HCT116 (cell line): ENCODE measurements at regions not wholly inside any gene's neighbourhood (a gene's known extent, or its start where the extent isn't known, plus 50 kb on each side); places are given as distances from the start of the nearest gene placed in this dataset.

ENCODE experiments used
- ATAC-seq: fragments of 200-7000 bp; cut with Tn5 transposase; 2 replicates; pipeline ENCODE4 v1.9.1; 2020; ENCODE audit warnings: mild to moderate bottlenecking, moderate library complexity
- BruUV-seq: library from RNA; stranded (reverse); fragments of 400-500 nt; replicated peaks from 2 replicates; lab custom pipeline; 2021; lab: Mats Ljungman, UMichigan
- CTCF ChIA-PET: fragments of 300-600 bp; sonication (Branson Sonifier 250); formaldehyde crosslinking; loops from one replicate; lab custom pipeline; 2021; ENCODE audit warnings: antibody characterized with exemption; lab: Charles Lee
- POLR2A ChIA-PET: fragments of 300-600, 350-600 bp; sonication (Branson Sonifier 250); formaldehyde crosslinking; loops from one replicate; lab custom pipeline; 2021; ENCODE audit warnings: antibody characterized with exemption; lab: Charles Lee
- RAD21 ChIA-PET, 2 experiments: fragments of 300-600 bp; sonication (Branson Sonifier 250); formaldehyde crosslinking; loops; one replicate each; lab custom pipeline; 2023; ENCODE audit warnings: low total read pairs in 2 of 2; ENCODE audit not compliant: uncharacterized antibody in 2 of 2, unreplicated experiment in 2 of 2, low non-redundant PET in 1 of 2; lab: Charles Lee
- DNase-seq: peaks from one replicate; pipeline ENCODE4 v3.0.0-alpha.2; 2010; ENCODE audit warnings: low read depth, low spot score
- H2AFZ ChIP-seq: fragments of 200-600 bp; shearing (Covaris generic), sonication (generic); 2 replicates; pipeline ENCODE4 v1.6.1; 2017; ENCODE audit warnings: low read depth, mixed run types, mixed read lengths, antibody characterized with exemption, low read length; ENCODE audit not compliant: poor library complexity, severe bottlenecking
- H3K27ac ChIP-seq: 2 replicates; pipeline ENCODE4 v1.5.1; 2012; ENCODE audit warnings: low read depth, low read length
- H3K27me3 ChIP-seq: fragments of 200-600 bp; sonication (generic); 2 replicates; pipeline ENCODE4 v1.6.1; 2016; ENCODE audit warnings: mixed run types, low read length, mixed read lengths; ENCODE audit not compliant: insufficient read depth
- H3K36me3 ChIP-seq, 2 experiments: fragments of 200-500 bp in 1 of 2; fragments of 200-600 bp in 1 of 2; sonication (Bioruptor generic) in 1 of 2; sonication (generic) in 1 of 2; 2 replicates each; pipeline versions ENCODE4 v1.5.1 to v1.6.1; 2014 to 2016; ENCODE audit warnings: low read length in 2 of 2, inconsistent platforms in 1 of 2, mixed read lengths in 1 of 2, mixed run types in 1 of 2; ENCODE audit not compliant: insufficient read depth in 2 of 2, control insufficient read depth in 1 of 2
- H3K4me1 ChIP-seq, 2 experiments: fragments of 200-600 bp in 1 of 2; sonication (generic) in 1 of 2; 2 replicates each; pipeline versions ENCODE4 v1.5.1 to v1.6.1; 2012 to 2017; ENCODE audit warnings: low read length in 2 of 2, inconsistent platforms in 1 of 2, mild to moderate bottlenecking in 1 of 2, mixed read lengths in 1 of 2, mixed run types in 1 of 2, moderate library complexity in 1 of 2; ENCODE audit not compliant: insufficient read depth in 2 of 2, control insufficient read depth in 1 of 2
- H3K4me2 ChIP-seq: fragments of 200-600 bp; sonication (generic); 2 replicates; pipeline ENCODE4 v1.6.1; 2017; ENCODE audit warnings: mixed run types, low read length, mixed read lengths
- H3K4me3 ChIP-seq, 2 experiments: fragments of 200-600 bp in 1 of 2; sonication (generic) in 1 of 2; replicated peaks in 1 of 2; 2 replicates each; pipeline ENCODE4 v1.5.1; 2011 to 2016; ENCODE audit warnings: low read length in 2 of 2, control low read depth in 1 of 2, low read depth in 1 of 2, mild to moderate bottlenecking in 1 of 2, mixed read lengths in 1 of 2, mixed run types in 1 of 2
- H3K79me2 ChIP-seq: fragments of 200-600 bp; sonication (generic); 2 replicates; pipeline ENCODE4 v1.6.1; 2017; ENCODE audit warnings: mild to moderate bottlenecking, mixed run types, low read length, moderate library complexity, mixed read lengths; ENCODE audit not compliant: insufficient read depth
- H3K9ac ChIP-seq: fragments of 200-600 bp; sonication (generic); 2 replicates; pipeline ENCODE4 v1.6.1; 2016; ENCODE audit warnings: low read length, mixed read lengths
- H3K9me2 ChIP-seq: fragments of 200-600 bp; sonication (generic), shearing (Covaris generic); 2 replicates; pipeline ENCODE4 v1.6.1; 2017; ENCODE audit warnings: mixed run types, mild to moderate bottlenecking, moderate library complexity; ENCODE audit not compliant: insufficient read depth
- H3K9me3 ChIP-seq, 2 experiments: fragments of 200-500 bp in 1 of 2; fragments of 200-600 bp in 1 of 2; sonication (Bioruptor generic) in 1 of 2; sonication (generic) in 1 of 2; 2 replicates each; pipeline ENCODE4 v1.6.1; 2014 to 2017; ENCODE audit warnings: low read length in 2 of 2, mixed read lengths in 2 of 2, inconsistent platforms in 1 of 2, low read depth in 1 of 2, mild to moderate bottlenecking in 1 of 2, mixed run types in 1 of 2, moderate library complexity in 1 of 2; ENCODE audit not compliant: control insufficient read depth in 1 of 2, insufficient read depth in 1 of 2
- H4K20me1 ChIP-seq: fragments of 200-600 bp; sonication (generic), shearing (Covaris generic); 2 replicates; pipeline ENCODE4 v1.6.1; 2017; ENCODE audit warnings: mixed run types, mild to moderate bottlenecking, moderate library complexity; ENCODE audit not compliant: insufficient read depth
- ATF3 ChIP-seq: IDR thresholded peaks from 2 replicates; pipeline ENCODE4 v1.6.1; 2012
- CBX3 ChIP-seq: IDR thresholded peaks from 2 replicates; pipeline ENCODE4 v1.6.1; 2012; ENCODE audit warnings: low read depth
- CEBPB ChIP-seq: IDR thresholded peaks from 2 replicates; pipeline ENCODE4 v1.6.1; 2012; ENCODE audit warnings: low read depth
- CTCF ChIP-seq, 3 experiments: fragments of 200-600 bp in 1 of 3; sonication (generic) in 1 of 3; IDR thresholded peaks in 2 of 3; conservative IDR thresholded peaks in 1 of 3; 2 replicates each; pipeline ENCODE4 v1.5.1; 2012 to 2017; ENCODE audit warnings: low read depth in 2 of 3, low read length in 2 of 3, antibody characterized with exemption in 1 of 3, borderline replicate concordance in 1 of 3, control low read depth in 1 of 3, mild to moderate bottlenecking in 1 of 3, mixed read lengths in 1 of 3, mixed run types in 1 of 3, moderate library complexity in 1 of 3; ENCODE audit not compliant: insufficient read depth in 1 of 3
- EGR1 ChIP-seq: IDR thresholded peaks from 2 replicates; pipeline ENCODE4 v1.6.1; 2012; ENCODE audit warnings: low read depth
- ELF1 ChIP-seq: IDR thresholded peaks from 2 replicates; pipeline ENCODE4 v1.6.1; 2012; ENCODE audit warnings: low read depth, borderline replicate concordance
- EZH2 ChIP-seq: fragments of 200-600 bp; sonication (generic); IDR thresholded peaks from 2 replicates; pipeline ENCODE4 v1.6.1; 2017; ENCODE audit warnings: antibody characterized with exemption, mixed run types
- FOSL1 ChIP-seq: IDR thresholded peaks from 2 replicates; pipeline ENCODE4 v1.6.1; 2012; ENCODE audit warnings: low read depth
- MAX ChIP-seq: IDR thresholded peaks from 2 replicates; pipeline ENCODE4 v1.6.1; 2012
- POLR2A ChIP-seq: IDR thresholded peaks from 2 replicates; pipeline ENCODE4 v1.7.0; 2011; ENCODE audit warnings: borderline replicate concordance; ENCODE audit not compliant: insufficient read depth, insufficient read length; ENCODE audit errors: extremely low read depth
- POLR2AphosphoS5 ChIP-seq: IDR thresholded peaks from 2 replicates; pipeline ENCODE4 v1.6.1; 2011; ENCODE audit warnings: mild to moderate bottlenecking, low read depth, low read length, moderate library complexity
- RAD21 ChIP-seq: IDR thresholded peaks from 2 replicates; pipeline ENCODE4 v1.6.1; 2012; ENCODE audit warnings: low read depth, mild to moderate bottlenecking
- REST ChIP-seq: IDR thresholded peaks from 2 replicates; pipeline ENCODE4 v1.6.1; 2012; ENCODE audit warnings: low read depth
- SP1 ChIP-seq: IDR thresholded peaks from 2 replicates; pipeline ENCODE4 v1.6.1; 2012; ENCODE audit warnings: low read depth
- SRF ChIP-seq: IDR thresholded peaks from 2 replicates; pipeline ENCODE4 v1.6.1; 2012; ENCODE audit warnings: low read depth
- TCF7L2 ChIP-seq: IDR thresholded peaks from 2 replicates; pipeline ENCODE4 v1.7.0; 2011; ENCODE audit warnings: borderline replicate concordance, inconsistent platforms; ENCODE audit not compliant: insufficient read depth, insufficient read length; ENCODE audit errors: extremely low read depth
- ZBTB33 ChIP-seq: IDR thresholded peaks from 2 replicates; pipeline ENCODE4 v1.6.1; 2011; ENCODE audit warnings: mild to moderate bottlenecking, low read length, moderate library complexity; ENCODE audit not compliant: insufficient replicate concordance; ENCODE audit errors: extremely low read depth
- ZFX ChIP-seq: fragments of 450-650 bp; IDR thresholded peaks from 2 replicates; pipeline ENCODE4 v1.6.1; 2017
- ZNF274 ChIP-seq: fragments of 200-500 bp; sonication (Bioruptor generic); IDR thresholded peaks from 2 replicates; pipeline ENCODE4 v1.6.1; 2014; ENCODE audit warnings: mild to moderate bottlenecking, low read depth, low read length, inconsistent platforms
- intact Hi-C: fragments of 100-400 bp; cut with micrococcal nuclease; formaldehyde crosslinking; loops from 2 replicates; pipeline ENCODE4 v1.10.0; 2022

GRCh38 chr5:5738797-5739489 lies 316.5 kb downstream of the ICE1 start:
- H3K79me2 ChIP-seq, result no peaks in the 10 kb centered on the region
- ATAC-seq, result no peak
- H3K4me3 ChIP-seq, result no peak overlapping the region
- TF ChIP-seq ATF3 (no peak), REST (no peak), TCF7L2 (no peak), EZH2 (no peak), RAD21 (no peak), ELF1 (no peak), ZBTB33 (no peak), POLR2A (no peak), POLR2AphosphoS5 (no peak), EGR1 (no peak), CBX3 (no peak), ZNF274 (no peak), CEBPB (no peak), ZFX (no peak), SRF (no peak), MAX (no peak), SP1 (no peak), CTCF (IDR thresholded peaks at IDR 0.05 in 2 of 3, conservative IDR thresholded peaks at IDR 0.05 in 1 of 3; ENCODE audit: borderline replicate concordance in 1 of 3, insufficient read depth in 1 of 3, low read depth in 2 of 3, low read length in 2 of 3) (no peak), FOSL1 (no peak)
- H2AFZ ChIP-seq, result no peak overlapping the region
- no peaks in the 10 kb centered on the region for H3K9me2 ChIP-seq
- no peak overlapping the region for H3K4me2 ChIP-seq
- no peaks in the 10 kb centered on the region for H3K4me1 ChIP-seq
- H3K36me3 ChIP-seq, result no peaks in the 10 kb centered on the region
- ChIA-PET RAD21 (no interaction called here), POLR2A (no interaction called here), CTCF (no interaction called here)
- no peak for DNase-seq
- no peaks in the 10 kb centered on the region for H4K20me1 ChIP-seq
- no peak overlapping the region for H3K27ac ChIP-seq
- intact Hi-C loops, result no loop called here
- no TSS peak for BruUV-seq
- peaks cover 0 to 7% of the 10 kb centered on the region in 2 experiments; a peak in 1 of 4 replicates for H3K9me3 ChIP-seq
- H3K27me3 ChIP-seq, result no peaks in the 10 kb centered on the region
- H3K9ac ChIP-seq, result no peak overlapping the region
